Right renal pelvis (tissue), 4 donors: ENCODE measurements at regions not wholly inside any gene's neighbourhood (a gene's known extent, or its start where the extent isn't known, plus 50 kb on each side); places are given as distances from the start of the nearest gene placed in this dataset.

Experiments used
- DNase-seq, 4 donors: peaks; one replicate each; pipeline ENCODE4 v3.0.0-alpha.2; 2013; ENCODE audit warnings: low read depth in 4 of 4, low spot score in 3 of 4, missing footprints in 1 of 4

DNA sequence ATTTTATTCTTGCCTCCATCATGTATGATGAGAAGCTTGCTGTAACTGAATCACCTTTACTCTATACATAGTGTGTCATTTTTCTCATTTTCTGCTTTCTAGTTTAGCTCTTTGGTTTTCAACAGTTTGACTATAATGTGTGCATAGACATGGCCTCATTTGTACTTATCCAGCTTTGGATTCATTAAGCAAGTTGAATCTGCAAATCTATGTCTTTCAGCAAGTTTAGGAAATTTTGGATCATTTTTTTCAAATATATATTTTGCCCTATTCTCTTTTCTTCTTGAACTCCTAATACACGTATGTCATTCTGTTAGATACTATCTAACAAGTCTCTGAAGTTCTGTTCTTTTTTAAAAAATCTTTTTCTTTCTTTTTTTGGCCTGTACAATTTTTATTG is 57.8 kb downstream of the PRLHR start:
- DNase-seq: no peak

DNA sequence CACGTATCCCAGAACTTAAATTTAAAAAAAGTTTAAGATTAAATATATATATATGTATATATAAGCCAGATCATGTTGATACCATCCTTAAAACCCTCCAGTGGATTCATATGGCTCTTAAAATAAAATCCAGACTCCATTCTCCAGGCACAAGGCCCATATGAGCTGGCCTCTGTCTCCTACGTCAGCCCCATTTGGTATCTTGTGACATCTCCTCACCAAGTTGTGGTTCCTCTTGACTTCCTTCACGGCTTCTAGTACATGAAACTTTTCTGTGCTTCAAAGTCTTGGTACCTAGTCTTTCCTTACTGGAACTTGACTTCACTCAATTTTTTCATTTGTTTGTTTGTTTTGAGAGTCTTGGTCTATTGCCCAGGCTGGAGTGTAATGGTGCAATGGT is 61.3 kb downstream of the PRLHR start:
- no peak for DNase-seq

DNA sequence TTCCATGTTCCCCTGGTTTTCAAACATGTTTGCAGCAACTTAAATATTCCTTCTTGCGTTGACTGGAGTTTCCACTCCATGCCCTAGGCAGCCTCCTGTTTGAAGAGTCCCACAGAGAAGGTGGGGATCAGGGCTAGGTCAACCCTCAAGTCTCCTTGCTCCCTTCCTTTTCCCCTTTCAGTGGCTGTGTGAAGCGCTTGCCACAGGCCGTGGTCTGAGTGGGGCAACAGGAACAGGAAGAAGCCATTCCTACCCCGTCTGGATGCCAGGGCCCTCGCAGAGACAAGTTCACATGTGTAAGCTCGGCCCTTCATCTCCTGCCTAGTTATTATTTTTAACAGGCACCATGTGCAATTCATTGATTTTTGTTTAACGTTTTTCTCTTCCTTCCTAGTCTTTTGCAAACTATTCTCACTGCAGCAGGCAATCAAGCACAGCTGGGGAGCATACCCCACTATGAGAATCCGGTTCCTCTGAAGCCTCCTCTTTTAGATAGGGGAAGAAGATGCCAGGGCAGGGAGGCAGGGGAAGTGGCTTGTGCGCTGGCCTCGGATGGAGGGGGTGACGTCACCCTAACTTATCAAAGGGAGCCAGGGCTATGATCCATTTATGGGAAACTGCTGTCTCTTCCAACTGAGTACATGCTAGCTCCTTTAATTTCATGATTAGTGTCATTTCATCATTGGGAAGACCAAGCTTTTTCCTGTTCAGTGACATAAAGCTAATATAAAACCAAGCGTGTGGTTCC is 64.2 kb downstream of the PRLHR start:
- DNase-seq: no peak

GRCh38 chr10:118528426-118528825 is 67.0 kb downstream of the PRLHR start:
- no peak for DNase-seq

DNA sequence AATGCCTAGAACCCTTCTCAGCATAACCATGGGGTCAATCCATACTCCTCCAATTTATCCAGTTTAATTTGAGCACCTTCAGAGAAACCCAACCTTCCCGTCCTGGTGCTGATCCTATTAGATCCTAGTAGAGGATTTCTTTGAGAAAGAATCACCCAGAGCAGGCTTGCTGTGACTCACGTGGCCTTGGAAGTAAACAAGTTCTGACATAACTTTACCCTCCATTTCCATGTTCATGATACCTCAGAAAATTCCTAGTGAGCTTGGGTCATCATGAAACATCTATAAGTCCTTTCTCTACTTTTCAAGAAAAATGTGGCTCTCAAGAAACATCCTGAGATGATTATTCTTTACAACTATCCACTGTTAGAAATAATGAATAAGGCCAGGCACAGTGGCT is 71.7 kb downstream of the PRLHR start:
- no peak for DNase-seq

GRCh38 chr10:118522791-118523498 is 72.5 kb downstream of the PRLHR start:
- no peak for DNase-seq

- no peak for DNase-seq
These were observed 73.9 kb downstream of the PRLHR start for GRCh38 chr10:118521415-118522117.

DNA sequence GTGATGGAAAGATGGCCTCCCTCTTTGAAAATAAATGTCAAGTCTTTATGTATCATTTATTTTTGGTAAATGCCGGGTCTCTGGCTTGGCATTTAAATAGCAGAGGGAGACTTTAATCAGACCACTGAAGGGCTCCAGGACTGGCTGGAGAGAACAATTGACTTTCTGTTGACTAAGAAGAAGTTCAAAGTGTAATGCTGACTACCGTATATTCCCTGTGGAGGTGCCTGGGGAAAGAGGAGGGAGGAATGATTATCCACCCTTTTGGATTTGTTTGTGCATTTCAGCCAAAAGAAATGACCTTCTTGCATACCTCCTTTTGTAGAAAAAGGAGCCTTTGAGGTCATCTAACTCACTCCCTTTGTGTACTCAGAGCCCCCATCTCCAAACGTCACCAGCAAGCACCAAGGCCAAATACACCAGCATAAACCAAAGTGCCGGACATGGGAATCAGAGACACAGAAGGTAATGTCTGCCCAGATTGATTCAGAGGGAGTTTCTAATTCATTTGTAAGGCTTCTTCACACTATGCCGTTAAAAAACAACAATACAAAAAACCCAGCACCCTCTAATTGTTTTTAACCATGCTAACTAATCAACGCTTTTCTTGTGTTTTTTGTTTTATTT is 75.2 kb downstream of the PRLHR start:
- no peak for DNase-seq

- DNase-seq: no peak
These were observed 77.4 kb downstream of the PRLHR start for GRCh38 chr10:118518095-118518494.

- DNase-seq: no peak
These were observed 78.7 kb downstream of the PRLHR start for GRCh38 chr10:118516716-118517115.

GRCh38 chr10:118513174-118513573 is 82.3 kb downstream of the PRLHR start:
- DNase-seq: no peak

- DNase-seq: no peak
These were observed 83.7 kb downstream of the PRLHR start for GRCh38 chr10:118511711-118512110.

DNA sequence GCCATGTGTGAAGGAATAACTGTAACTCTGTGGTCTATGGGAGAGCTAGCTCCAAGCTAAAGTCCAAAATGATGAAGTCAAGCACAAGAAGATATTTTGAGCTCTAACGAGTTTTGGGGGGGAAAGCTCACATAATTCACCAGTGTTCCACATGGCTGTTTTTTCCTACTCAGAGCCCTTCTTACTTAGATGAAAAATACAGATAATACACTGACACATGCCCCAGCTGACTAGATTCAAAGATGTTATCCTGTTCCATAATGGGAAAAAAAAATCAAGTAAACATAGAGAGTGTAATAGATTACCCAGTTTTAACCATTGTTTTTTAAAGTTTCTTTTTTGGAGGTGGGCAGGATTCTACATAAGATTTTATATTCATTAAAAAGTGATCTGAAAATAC is 86.6 kb downstream of the PRLHR start:
- DNase-seq: no peak

DNA sequence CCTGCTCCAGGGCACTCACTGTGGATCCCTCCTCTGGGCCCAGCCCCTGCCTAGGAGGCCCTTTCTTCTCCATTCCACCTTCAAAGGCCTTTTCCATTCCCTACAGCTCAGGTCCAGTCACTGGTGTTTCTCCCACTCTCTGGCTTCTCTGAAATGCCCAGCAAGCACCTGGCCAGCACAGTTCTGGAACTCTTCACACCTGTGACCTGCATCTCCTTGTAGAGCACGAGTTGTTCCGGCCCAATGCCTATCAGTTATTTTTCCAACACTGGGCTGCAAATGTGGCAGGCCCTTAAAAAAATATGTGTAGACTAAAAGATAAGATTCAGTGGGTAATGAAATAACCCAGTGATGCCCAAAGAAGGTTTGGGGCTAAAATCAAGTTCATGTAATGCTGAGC is 87.1 kb downstream of the PRLHR start:
- DNase-seq: no peak

DNA sequence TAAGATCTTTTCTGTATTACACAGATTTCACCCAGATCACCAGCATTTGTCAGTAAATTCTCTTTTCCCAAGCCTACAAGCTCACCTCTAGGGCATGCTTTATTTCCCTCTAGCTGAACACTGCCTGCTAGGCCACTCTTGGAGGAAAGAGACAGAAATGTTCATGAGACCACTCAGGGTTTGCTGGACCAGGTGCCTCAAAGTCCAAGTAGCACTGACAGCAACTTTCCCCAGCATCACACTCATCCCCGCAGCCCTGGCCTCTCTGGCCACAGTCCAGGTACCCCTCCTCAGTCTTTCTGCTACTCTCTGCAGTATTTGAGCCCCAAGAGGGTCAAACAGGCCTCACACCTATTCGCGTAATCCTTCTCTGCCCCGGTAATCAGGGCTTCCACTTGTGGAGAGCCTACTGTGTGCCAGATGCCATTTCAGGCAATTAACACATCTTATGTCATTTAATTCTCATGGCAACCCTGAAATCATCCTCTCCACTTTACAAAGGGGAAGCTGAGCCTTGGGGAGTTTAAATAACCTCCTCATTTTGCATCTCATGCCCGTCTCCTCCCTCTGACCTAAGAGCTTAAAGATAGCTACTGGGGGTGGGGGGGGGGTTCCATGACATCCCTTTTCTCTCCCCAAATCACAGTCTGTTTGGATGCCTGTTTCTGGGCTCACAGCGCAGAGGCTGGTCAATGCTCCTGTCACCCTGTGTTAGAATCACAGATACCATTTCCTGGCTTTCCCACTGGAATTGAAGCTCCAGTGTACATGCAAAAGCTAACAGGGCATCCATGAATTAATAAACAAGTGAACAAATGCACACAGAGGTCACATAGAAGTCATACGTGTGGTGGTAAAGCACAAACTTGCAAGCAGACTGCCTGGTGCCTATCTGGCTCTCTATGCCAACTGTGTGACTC is 88.5 kb downstream of the PRLHR start:
- DNase-seq: no peak

DNA sequence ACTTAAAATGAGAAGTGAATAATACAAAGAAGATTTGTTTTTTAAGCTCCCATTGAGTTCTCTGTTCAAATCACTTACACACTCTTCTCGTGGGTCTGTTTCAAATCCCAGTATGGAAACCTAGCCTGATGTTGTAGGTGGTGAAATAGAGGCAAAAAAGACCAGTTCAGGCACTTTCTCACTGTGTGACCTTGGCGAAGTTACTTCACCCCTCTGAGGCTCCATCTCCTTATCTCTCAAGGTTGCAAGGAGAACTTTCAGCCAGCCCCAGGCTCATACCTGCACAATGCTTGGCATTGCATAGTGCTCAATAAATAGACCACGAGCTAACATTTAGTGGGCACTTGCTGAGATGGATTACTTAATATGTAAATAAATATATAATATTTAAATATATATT is 90.1 kb downstream of the PRLHR start:
- DNase-seq: no peak

DNA sequence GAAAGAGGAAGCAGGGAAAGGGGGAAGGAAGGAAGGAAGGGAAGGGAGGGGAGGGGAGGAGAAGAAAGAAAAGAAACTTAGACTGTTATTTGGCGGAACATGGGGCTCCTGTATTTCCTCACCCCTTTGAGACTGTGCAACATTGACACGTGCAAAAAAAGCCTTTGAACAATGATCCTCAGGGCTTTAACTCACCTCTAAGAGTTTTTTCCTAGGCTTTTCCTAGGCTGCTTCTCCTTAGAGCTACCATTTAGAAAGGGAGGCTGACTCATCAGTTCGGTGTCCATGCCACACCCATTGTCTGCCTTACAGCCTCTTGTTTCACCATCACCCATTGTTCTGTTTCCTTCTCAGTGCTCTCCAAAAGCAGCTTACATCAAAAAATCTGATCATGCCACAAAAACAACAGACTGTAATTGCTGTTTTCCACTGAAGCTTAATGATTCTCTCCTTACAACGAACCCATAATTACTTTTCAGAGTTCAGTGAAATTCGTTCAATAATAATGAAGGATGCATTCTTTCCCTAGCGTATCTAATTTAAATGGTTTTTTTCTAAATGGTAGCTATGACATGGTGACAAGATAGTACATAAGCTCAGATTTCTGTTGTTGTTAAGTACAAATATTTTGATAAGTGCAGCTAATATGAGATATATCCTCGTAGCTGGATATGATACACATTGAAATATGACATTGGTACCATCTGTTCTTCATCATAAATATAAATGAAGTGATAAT is 90.8 kb downstream of the PRLHR start:
- no peak for DNase-seq

GRCh38 chr10:118504044-118504443 is 91.4 kb downstream of the PRLHR start:
- no peak for DNase-seq

DNA sequence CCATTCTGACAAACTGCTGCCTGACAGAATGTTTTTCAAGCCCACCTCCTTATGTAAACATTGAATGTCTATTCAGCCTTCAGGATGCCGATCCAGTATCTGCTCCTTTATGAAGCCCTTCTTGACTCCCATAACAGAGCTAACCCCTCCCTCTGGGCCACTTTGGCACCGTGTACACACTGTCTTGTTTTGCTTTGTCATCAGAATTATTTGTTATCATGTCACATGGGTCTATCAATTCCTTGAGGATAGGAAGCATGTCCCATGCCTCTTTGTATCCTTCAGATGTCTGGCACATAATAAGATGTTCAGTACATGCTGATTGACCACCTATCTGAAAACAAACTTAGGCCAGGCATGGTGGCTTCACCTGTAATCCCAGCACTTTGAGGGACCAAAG is 92.3 kb downstream of the PRLHR start:
- no peak for DNase-seq
